Spleen (tissue), 11 donors: ENCODE measurements at regions not wholly inside any gene's neighbourhood (a gene's known extent, or its start where the extent isn't known, plus 50 kb on each side); places are given as distances from the start of the nearest gene placed in this dataset.

Experiments used
- DNase-seq: peaks from one replicate; pipeline ENCODE4 v3.0.0-alpha.2; 2020
- H3K27ac ChIP-seq, 8 donors: fragments of 200-600 bp; sonication (generic) in 7 of 8; 1 replicate in 4 of 8; 2 replicates in 4 of 8; pipeline versions ENCODE4 v1.5.0 to v1.8.0; 2016 to 2021; ENCODE audit warnings: inconsistent platforms in 4 of 8, mild to moderate bottlenecking in 4 of 8, moderate library complexity in 1 of 8
- H3K27me3 ChIP-seq, 7 donors: fragments of 200-600 bp; sonication (generic) in 6 of 7; replicated peaks in 1 of 7; 1 replicate in 4 of 7; 2 replicates in 3 of 7; pipeline versions ENCODE4 v1.5.0 to v1.8.0; 2016 to 2021; ENCODE audit warnings: inconsistent platforms in 3 of 7, mild to moderate bottlenecking in 1 of 7
- H3K36me3 ChIP-seq, 6 donors: fragments of 200-600 bp; sonication (generic) in 5 of 6; 1 replicate in 4 of 6; 2 replicates in 2 of 6; pipeline versions ENCODE4 v1.5.0 to v1.8.0; 2016 to 2021; ENCODE audit warnings: inconsistent platforms in 2 of 6
- H3K4me1 ChIP-seq, 6 donors: fragments of 200-600 bp; sonication (generic) in 5 of 6; 1 replicate in 3 of 6; 2 replicates in 3 of 6; pipeline versions ENCODE4 v1.5.0 to v1.8.0; 2016 to 2021; ENCODE audit warnings: inconsistent platforms in 3 of 6
- H3K4me3 ChIP-seq, 8 donors: fragments of 200-600 bp; sonication (generic) in 7 of 8; 1 replicate in 4 of 8; 2 replicates in 4 of 8; pipeline versions ENCODE4 v1.5.0 to v1.8.0; 2016 to 2021; ENCODE audit warnings: inconsistent platforms in 4 of 8, mild to moderate bottlenecking in 4 of 8, moderate library complexity in 2 of 8
- H3K9me3 ChIP-seq, 8 donors: fragments of 200-600 bp; sonication (generic) in 7 of 8; 1 replicate in 4 of 8; 2 replicates in 4 of 8; pipeline versions ENCODE4 v1.5.0 to v1.8.0; 2016 to 2021; ENCODE audit warnings: inconsistent platforms in 4 of 8
- POLR2A ChIP-seq, 3 donors: fragments of 450-650 bp; IDR thresholded peaks; one replicate each; pipeline ENCODE4 v1.5.1; 2017; ENCODE audit warnings: antibody characterized with exemption in 3 of 3, mild to moderate bottlenecking in 1 of 3
- POLR2AphosphoS5 ChIP-seq, 3 donors: sonication (generic); formaldehyde crosslinking; IDR thresholded peaks; one replicate each; pipeline ENCODE4 v1.5.1; 2017; ENCODE audit warnings: antibody characterized with exemption in 3 of 3
- WGBS, 5 donors: extraction: QIAGEN DNeasy Blood & Tissue Kit in 3 of 5; methylation state at CpG; one replicate each; pipeline versions ENCODE4 v1.1.5 to v1.1.7; 2013 to 2018; 5-methylcytosine and 5-hydroxymethylcytosine counted together
- intact Hi-C: fragments of 100-400 bp; cut with DNase I; formaldehyde crosslinking; loops from one replicate; pipeline ENCODE4 v1.15.0; 2023; ENCODE audit warnings: low total_unique reads
- TF ChIP-seq, protein P1 (sequence below), 11 experiments: fragments of 200-600 bp in 7 of 11; fragments of 450-650 bp in 4 of 11; sonication (generic) in 4 of 11; IDR thresholded peaks in 8 of 11; conservative IDR thresholded peaks in 3 of 11; 1 replicate in 7 of 11; 2 replicates in 4 of 11; pipeline versions ENCODE4 v1.4.0 to v1.8.0; 2016 to 2021; ENCODE audit warnings: antibody characterized with exemption in 11 of 11, inconsistent platforms in 4 of 11, mild to moderate bottlenecking in 1 of 11
- donor health status: healthy with polysubstance abuse.
- donor health status: DM: no; HTN: no; CAD: no; lungs with moderate emphysema.
- donor health status: DM: no; HTN: no; CAD: no.
- donor health status: Bipolar disorder and iron deficiency.
- donor health status: healthy.
- donor health status: DM: no; HTN: no; CAD: no.
- donor health status: DM: yes; HTN: yes; CAD: no.

DNA sequence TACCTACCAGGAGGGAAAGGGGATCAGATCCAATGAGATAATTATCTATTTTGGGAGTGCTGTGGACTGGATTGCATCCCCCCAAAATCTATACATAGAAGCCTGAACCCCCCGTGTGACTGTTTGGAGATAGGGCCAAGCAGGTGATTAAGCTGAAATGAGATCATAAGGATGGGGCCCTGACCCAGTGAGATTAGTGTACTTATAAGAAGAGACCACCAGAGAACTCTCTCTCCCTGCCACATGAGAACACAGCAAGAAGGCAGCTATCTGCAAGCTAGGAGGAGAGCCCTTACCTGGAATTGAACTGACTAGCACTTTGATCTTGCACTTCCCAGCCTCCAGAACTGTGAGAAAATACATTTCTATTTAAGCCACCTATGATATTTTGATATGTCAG is 132.2 kb upstream of the NOX3 start:
- Histone ChIP-seq H3K4me3 (no peak overlapping the region), H3K4me1 (no peaks in the 10 kb centered on the region), H3K36me3 (no peaks in the 10 kb centered on the region), H3K27ac (no peak overlapping the region), H3K27me3 (no peaks in the 10 kb centered on the region), H3K9me3 (peaks cover 0 to 11% (median 2%) of the 10 kb centered on the region in 8 donors)
- 78 to 100% (median 93%) methylated on average over 1 of the region's 1 CpG for WGBS, 5 donors
- no peak for DNase-seq
- no peak for TF ChIP-seq POLR2A (IDR thresholded peaks at IDR 0.05)
- no peak for TF ChIP-seq POLR2AphosphoS5 (IDR thresholded peaks at IDR 0.05)
- intact Hi-C loops = no loop called here

DNA sequence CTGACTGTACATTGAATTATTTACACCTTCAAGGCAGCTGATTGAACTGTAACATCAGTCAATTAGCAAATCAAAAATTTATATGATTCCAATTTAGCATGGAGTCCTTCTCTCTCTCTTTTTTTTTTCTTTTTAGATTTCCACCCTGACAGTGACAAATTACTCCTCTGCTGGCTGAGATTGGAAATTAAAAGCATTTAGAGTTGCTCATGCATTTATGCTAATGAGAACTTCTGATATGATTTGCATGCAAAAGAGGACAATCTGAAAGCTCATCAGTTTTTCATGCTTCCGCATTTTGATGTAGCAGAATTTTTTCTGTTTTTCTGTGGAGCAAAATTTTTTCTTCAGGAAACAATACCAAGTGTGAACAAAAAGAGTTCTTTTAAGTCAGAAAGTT is 130.5 kb upstream of the NOX3 start:
- TF ChIP-seq POLR2AphosphoS5 (IDR thresholded peaks at IDR 0.05) = no peak
- TF ChIP-seq, protein P1, sequence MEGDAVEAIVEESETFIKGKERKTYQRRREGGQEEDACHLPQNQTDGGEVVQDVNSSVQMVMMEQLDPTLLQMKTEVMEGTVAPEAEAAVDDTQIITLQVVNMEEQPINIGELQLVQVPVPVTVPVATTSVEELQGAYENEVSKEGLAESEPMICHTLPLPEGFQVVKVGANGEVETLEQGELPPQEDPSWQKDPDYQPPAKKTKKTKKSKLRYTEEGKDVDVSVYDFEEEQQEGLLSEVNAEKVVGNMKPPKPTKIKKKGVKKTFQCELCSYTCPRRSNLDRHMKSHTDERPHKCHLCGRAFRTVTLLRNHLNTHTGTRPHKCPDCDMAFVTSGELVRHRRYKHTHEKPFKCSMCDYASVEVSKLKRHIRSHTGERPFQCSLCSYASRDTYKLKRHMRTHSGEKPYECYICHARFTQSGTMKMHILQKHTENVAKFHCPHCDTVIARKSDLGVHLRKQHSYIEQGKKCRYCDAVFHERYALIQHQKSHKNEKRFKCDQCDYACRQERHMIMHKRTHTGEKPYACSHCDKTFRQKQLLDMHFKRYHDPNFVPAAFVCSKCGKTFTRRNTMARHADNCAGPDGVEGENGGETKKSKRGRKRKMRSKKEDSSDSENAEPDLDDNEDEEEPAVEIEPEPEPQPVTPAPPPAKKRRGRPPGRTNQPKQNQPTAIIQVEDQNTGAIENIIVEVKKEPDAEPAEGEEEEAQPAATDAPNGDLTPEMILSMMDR (IDR thresholded peaks at IDR 0.05 in 8 of 11, conservative IDR thresholded peaks at IDR 0.05 in 3 of 11) = no peak
- no peak for TF ChIP-seq POLR2A (IDR thresholded peaks at IDR 0.05)
- H3K4me1 ChIP-seq = no peaks in the 10 kb centered on the region
- intact Hi-C loops = no loop called here
- no peaks in the 10 kb centered on the region for H3K36me3 ChIP-seq
- no peak for DNase-seq
- H3K27ac ChIP-seq = no peak overlapping the region
- H3K27me3 ChIP-seq = no peaks in the 10 kb centered on the region
- H3K4me3 ChIP-seq = no peak overlapping the region
- H3K9me3 ChIP-seq = peaks cover 0 to 11% (median 2%) of the 10 kb centered on the region in 8 donors
- 83 to 95% (median 90%) methylated on average over 1 of the region's 1 CpG for WGBS, 5 donors

DNA sequence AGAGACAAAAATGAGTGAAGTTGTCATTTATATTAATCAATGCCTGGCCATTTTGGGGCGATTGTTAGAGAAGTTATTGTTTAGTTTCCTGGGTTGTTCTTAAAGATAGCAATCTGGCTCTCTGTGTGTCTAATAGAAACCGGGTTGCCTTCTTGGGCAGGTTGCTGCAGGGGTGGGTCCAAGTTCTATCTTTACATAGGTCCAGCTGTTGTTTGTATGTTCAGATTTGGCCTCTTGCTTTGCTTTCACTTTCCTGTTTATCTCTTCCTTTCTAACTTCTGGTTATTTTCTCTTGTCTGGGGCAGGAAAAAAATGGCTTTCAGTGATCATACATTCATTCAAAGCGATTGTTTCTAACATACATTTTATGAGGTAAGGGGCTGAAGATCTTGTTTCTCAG is 128.4 kb upstream of the NOX3 start:
- TF ChIP-seq POLR2A (IDR thresholded peaks at IDR 0.05) (no peak), POLR2AphosphoS5 (IDR thresholded peaks at IDR 0.05) (no peak)
- TF ChIP-seq, protein P1 (IDR thresholded peaks at IDR 0.05 in 8 of 11, conservative IDR thresholded peaks at IDR 0.05 in 3 of 11) = no peak
- Histone ChIP-seq H3K4me1 (no peaks in the 10 kb centered on the region), H3K27ac (no peak overlapping the region), H3K27me3 (no peaks in the 10 kb centered on the region), H3K4me3 (no peak overlapping the region), H3K9me3 (peaks cover 0 to 11% (median 2%) of the 10 kb centered on the region in 8 donors), H3K36me3 (no peaks in the 10 kb centered on the region)
- no peak for DNase-seq
- intact Hi-C loops = no loop called here
- WGBS, 5 donors = 79 to 93% (median 89%) methylated on average over 3 of the region's 3 CpGs

DNA sequence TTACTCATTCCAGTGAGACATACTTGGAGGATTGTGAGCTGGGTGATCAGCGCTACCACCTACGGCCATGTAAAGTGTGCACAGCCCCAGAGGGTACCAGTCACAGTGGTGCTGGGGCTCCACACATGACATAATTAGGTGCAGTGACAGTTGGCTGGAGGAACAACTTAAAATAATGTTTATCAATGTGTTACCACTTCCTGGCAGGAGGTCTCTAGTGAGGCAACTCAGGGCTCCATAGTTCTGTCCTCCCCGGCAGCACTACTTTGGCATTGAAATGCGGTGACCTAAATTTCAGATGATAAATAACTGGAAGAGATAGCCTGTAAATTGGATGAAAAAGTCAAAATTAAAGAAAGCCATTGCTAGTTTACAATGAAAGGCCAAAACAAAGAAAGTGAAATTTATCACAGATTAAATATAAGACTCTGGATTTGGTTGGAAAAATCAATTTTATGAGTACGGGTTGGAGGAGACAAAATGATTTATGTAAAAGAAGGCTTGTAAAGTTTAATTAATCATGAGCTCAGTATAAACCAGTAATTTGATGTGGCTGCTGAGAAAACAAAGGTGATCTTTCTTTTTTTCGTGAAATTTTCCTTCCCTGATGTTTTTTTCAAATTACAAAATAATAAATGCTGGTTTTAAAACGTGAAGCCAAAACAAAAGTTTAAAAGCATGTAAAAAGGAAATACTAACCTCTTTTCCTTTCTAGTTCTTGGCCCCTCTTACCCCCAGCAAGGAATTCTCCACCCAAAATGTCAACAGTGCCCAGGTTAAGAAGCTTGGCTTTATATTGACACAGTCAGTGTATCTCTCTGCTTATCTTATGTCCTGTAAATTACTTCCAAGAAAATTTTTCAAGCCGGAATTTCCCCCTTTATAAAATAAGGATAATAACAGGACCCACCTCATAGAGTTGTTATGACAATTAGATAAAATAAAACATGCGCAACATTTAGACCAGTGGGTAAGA is 126.7 kb upstream of the NOX3 start:
- intact Hi-C loops = no loop called here
- H3K4me3 ChIP-seq = no peak overlapping the region
- no peak for DNase-seq
- no peaks in the 10 kb centered on the region for H3K36me3 ChIP-seq
- WGBS, 5 donors = 82 to 89% (median 87%) methylated on average over 9 of the region's 9 CpGs
- no peaks in the 10 kb centered on the region for H3K27me3 ChIP-seq
- H3K4me1 ChIP-seq = no peaks in the 10 kb centered on the region
- peaks cover 0 to under 1% (median 0%) of the 10 kb centered on the region in 8 donors for H3K9me3 ChIP-seq
- H3K27ac ChIP-seq = no peak overlapping the region
- TF ChIP-seq, protein P1 (IDR thresholded peaks at IDR 0.05 in 8 of 11, conservative IDR thresholded peaks at IDR 0.05 in 3 of 11) = no peak
- TF ChIP-seq POLR2AphosphoS5 (IDR thresholded peaks at IDR 0.05) (no peak), POLR2A (IDR thresholded peaks at IDR 0.05) (no peak)
